H9 (cell line): ENCODE measurements at regions not wholly inside any gene's neighbourhood (a gene's known extent, or its start where the extent isn't known, plus 50 kb on each side); places are given as distances from the start of the nearest gene placed in this dataset.

Source experiments
- DNase-seq: peaks from one replicate; pipeline ENCODE4 v3.0.0-alpha.2; 2017
- H2AFZ ChIP-seq: one replicate; pipeline ENCODE4 v1.6.1; 2013; ENCODE audit warnings: mild to moderate bottlenecking, low read length, control low read depth, moderate library complexity
- H2AK5ac ChIP-seq: 2 replicates; pipeline ENCODE4 v1.6.1; 2013; ENCODE audit warnings: low read length, control low read depth, mixed read lengths; ENCODE audit not compliant: insufficient read length
- H2BK120ac ChIP-seq: one replicate; pipeline ENCODE4 v1.6.1; 2013; ENCODE audit warnings: low read depth, mild to moderate bottlenecking, low read length, control low read depth, inconsistent platforms; ENCODE audit not compliant: poor library complexity, severe bottlenecking
- H2BK12ac ChIP-seq: 2 replicates; pipeline ENCODE4 v1.6.1; 2013; ENCODE audit warnings: low read length, control low read depth, mixed read lengths, low read depth; ENCODE audit not compliant: insufficient read length
- H2BK15ac ChIP-seq: 2 replicates; pipeline ENCODE4 v1.6.1; 2013; ENCODE audit warnings: low read depth, low read length, control low read depth
- H2BK20ac ChIP-seq: one replicate; pipeline ENCODE4 v1.6.1; 2013; ENCODE audit warnings: low read depth, mild to moderate bottlenecking, low read length, control low read depth, inconsistent platforms; ENCODE audit not compliant: poor library complexity, severe bottlenecking
- H2BK5ac ChIP-seq: 2 replicates; pipeline ENCODE4 v1.6.1; 2013; ENCODE audit warnings: low read length, control low read depth, mixed read lengths; ENCODE audit not compliant: insufficient read length
- H3K14ac ChIP-seq: 2 replicates; pipeline ENCODE4 v1.6.1; 2013; ENCODE audit warnings: low read length, control low read depth; ENCODE audit not compliant: insufficient read depth
- H3K18ac ChIP-seq: 2 replicates; pipeline ENCODE4 v1.6.1; 2013; ENCODE audit warnings: low read depth, mild to moderate bottlenecking, mixed read lengths, low read length, control low read depth; ENCODE audit not compliant: insufficient read length
- H3K23ac ChIP-seq: 2 replicates; pipeline ENCODE4 v1.6.1; 2013; ENCODE audit warnings: low read length, control low read depth, mixed read lengths, low read depth; ENCODE audit not compliant: insufficient read length
- H3K23me2 ChIP-seq: 2 replicates; pipeline ENCODE4 v1.6.1; 2013; ENCODE audit warnings: low read depth, mild to moderate bottlenecking, mixed read lengths, low read length, control low read depth; ENCODE audit not compliant: insufficient read length, poor library complexity, severe bottlenecking
- H3K27ac ChIP-seq: 2 replicates; pipeline ENCODE4 v1.5.1; 2013; ENCODE audit warnings: low read length, control low read depth, mixed read lengths, low read depth; ENCODE audit not compliant: insufficient read length
- H3K27me3 ChIP-seq: 2 replicates; pipeline ENCODE4 v1.6.1; 2013; ENCODE audit warnings: low read length, control low read depth, inconsistent platforms; ENCODE audit not compliant: insufficient read depth
- H3K4ac ChIP-seq: 2 replicates; pipeline ENCODE4 v1.6.1; 2013; ENCODE audit warnings: low read depth, mild to moderate bottlenecking, control low read depth, inconsistent platforms, low read length, moderate library complexity
- H3K4me1 ChIP-seq: 2 replicates; pipeline ENCODE4 v1.6.1; 2013; ENCODE audit warnings: low read length, control low read depth, inconsistent platforms; ENCODE audit not compliant: insufficient read depth
- H3K4me2 ChIP-seq: 2 replicates; pipeline ENCODE4 v1.6.1; 2013; ENCODE audit warnings: low read length, control low read depth, mixed read lengths; ENCODE audit not compliant: insufficient read length, insufficient read depth
- H3K56ac ChIP-seq: 2 replicates; pipeline ENCODE4 v1.6.1; 2013; ENCODE audit warnings: low read depth, mild to moderate bottlenecking, mixed read lengths, low read length, control low read depth; ENCODE audit not compliant: insufficient read length
- H3K79me1 ChIP-seq: 2 replicates; pipeline ENCODE4 v1.6.1; 2013; ENCODE audit warnings: low read depth, mild to moderate bottlenecking, moderate library complexity, low read length, control low read depth, inconsistent platforms; ENCODE audit not compliant: insufficient read depth, poor library complexity, severe bottlenecking
- H3K79me2 ChIP-seq: 2 replicates; pipeline ENCODE4 v1.6.1; 2013; ENCODE audit warnings: low read length, control low read depth, inconsistent platforms; ENCODE audit not compliant: insufficient read depth
- H3K9ac ChIP-seq: 2 replicates; pipeline ENCODE4 v1.6.1; 2013; ENCODE audit warnings: low read length, control low read depth, mixed read lengths; ENCODE audit not compliant: insufficient read length; ENCODE audit errors: extremely low read depth
- H3K9me3 ChIP-seq: one replicate; pipeline ENCODE4 v1.6.1; 2013; ENCODE audit warnings: low read depth, low read length, inconsistent platforms; ENCODE audit not compliant: control insufficient read depth
- H3T11ph ChIP-seq: one replicate; pipeline ENCODE4 v1.6.1; 2013; ENCODE audit warnings: mild to moderate bottlenecking, low read length, control low read depth, inconsistent platforms
- H4K20me1 ChIP-seq: one replicate; pipeline ENCODE4 v1.6.1; 2013; ENCODE audit not compliant: control insufficient read depth, insufficient read length, insufficient read depth
- H4K5ac ChIP-seq: 2 replicates; pipeline ENCODE4 v1.6.1; 2013; ENCODE audit warnings: low read depth, mild to moderate bottlenecking, mixed read lengths, low read length, control low read depth; ENCODE audit not compliant: insufficient read length
- H4K8ac ChIP-seq: replicated peaks from 2 replicates; pipeline ENCODE4 v1.6.1; 2013; ENCODE audit warnings: low read length, control low read depth, mixed read lengths, low read depth; ENCODE audit not compliant: insufficient read length
- H4K91ac ChIP-seq: 2 replicates; pipeline ENCODE4 v1.6.1; 2013; ENCODE audit warnings: low read depth, mild to moderate bottlenecking, moderate library complexity, mixed read lengths, low read length, control low read depth; ENCODE audit not compliant: insufficient read length
- H3K27ac Mint-ChIP-seq, 3 experiments: 2 replicates in 2 of 3; 3 replicates in 1 of 3; pipeline ENCODE4 v1.8.0; 2020 to 2021; ENCODE audit warnings: mixed read lengths in 3 of 3, mild to moderate bottlenecking in 1 of 3, moderate library complexity in 1 of 3
- H3K27me3 Mint-ChIP-seq: 2 replicates; pipeline ENCODE4 v1.8.0; 2021; ENCODE audit warnings: low read depth, mild to moderate bottlenecking, moderate library complexity, mixed read lengths
- H3K36me3 Mint-ChIP-seq, 3 experiments: 2 replicates in 2 of 3; 3 replicates in 1 of 3; pipeline ENCODE4 v1.8.0; 2020 to 2021; ENCODE audit warnings: low read depth in 3 of 3, mixed read lengths in 3 of 3; ENCODE audit not compliant: insufficient read depth in 1 of 3
- H3K4me1 Mint-ChIP-seq, 2 experiments: 2 replicates each; pipeline ENCODE4 v1.8.0; 2020; ENCODE audit warnings: mixed read lengths in 2 of 2
- H3K4me3 Mint-ChIP-seq, 2 experiments: 2 replicates in 1 of 2; 3 replicates in 1 of 2; pipeline ENCODE4 v1.8.0; 2020 to 2021; ENCODE audit warnings: mild to moderate bottlenecking in 2 of 2, mixed read lengths in 2 of 2, moderate library complexity in 1 of 2
- H3K9me3 Mint-ChIP-seq, 2 experiments: 2 replicates in 1 of 2; 3 replicates in 1 of 2; pipeline ENCODE4 v1.8.0; 2020; ENCODE audit warnings: mild to moderate bottlenecking in 2 of 2, mixed read lengths in 2 of 2, moderate library complexity in 1 of 2
- CTCF ChIP-seq: fragments of 200-600 bp; sonication (generic); conservative IDR thresholded peaks from 3 replicates; pipeline ENCODE4 v1.8.0; 2021; ENCODE audit warnings: antibody characterized with exemption, mild to moderate bottlenecking
- WGBS: extraction: QIAGEN DNeasy Blood & Tissue Kit; methylation state at CpG from one replicate; pipeline ENCODE4 v1.1.7; 2013; ENCODE audit warnings: missing lambda C conversion rate, low lambda C conversion rate, mixed read lengths; ENCODE audit not compliant: insufficient read length; ENCODE audit errors: extremely low coverage; 5-methylcytosine and 5-hydroxymethylcytosine counted together

GRCh38 chr11:32290783-32291182, 144.6 kb downstream of the WT1 start:
- no peak overlapping the region for H2BK20ac ChIP-seq
- H3K27me3 ChIP-seq, result no peaks in the 10 kb centered on the region
- no peaks in the 10 kb centered on the region for H3K36me3 Mint-ChIP-seq
- no peak overlapping the region for H3K23ac ChIP-seq
- H3K27me3 Mint-ChIP-seq, result peaks cover 3% of the 10 kb centered on the region
- no peak overlapping the region for H2AFZ ChIP-seq
- H3K4me1 ChIP-seq, result no peaks in the 10 kb centered on the region
- H3K4me3 Mint-ChIP-seq, result no peak overlapping the region
- H2BK15ac ChIP-seq, result no peak overlapping the region
- H3K79me1 ChIP-seq, result no peaks in the 10 kb centered on the region
- no peaks in the 10 kb centered on the region for H3K23me2 ChIP-seq
- no peak overlapping the region for H3K56ac ChIP-seq
- no peak overlapping the region for H4K5ac ChIP-seq
- no peaks in the 10 kb centered on the region for H3K79me2 ChIP-seq
- no peak overlapping the region for H3K4ac ChIP-seq
- WGBS, result no CpG with 5 or more reads among the region's 3 CpGs
- no peak overlapping the region for H4K91ac ChIP-seq
- no peak overlapping the region for H3T11ph ChIP-seq
- no peaks in the 10 kb centered on the region for H3K9me3 ChIP-seq
- no peak overlapping the region for H3K27ac ChIP-seq
- H3K9me3 Mint-ChIP-seq, result no peaks in the 10 kb centered on the region; a peak in 2 of 5 replicates
- no peak overlapping the region for H2AK5ac ChIP-seq
- no peak overlapping the region for H3K4me2 ChIP-seq
- no peak overlapping the region for H2BK5ac ChIP-seq
- H3K27ac Mint-ChIP-seq, result no peak overlapping the region
- no peak overlapping the region for H4K8ac ChIP-seq
- DNase-seq, result no peak
- H3K18ac ChIP-seq, result no peak overlapping the region
- no peaks in the 10 kb centered on the region for H4K20me1 ChIP-seq
- TF ChIP-seq CTCF, result no peak
- no peak overlapping the region for H2BK120ac ChIP-seq
- H3K9ac ChIP-seq, result no peak overlapping the region
- no peaks in the 10 kb centered on the region for H3K4me1 Mint-ChIP-seq
- no peak overlapping the region for H3K14ac ChIP-seq
- H2BK12ac ChIP-seq, result no peak overlapping the region
